ENCODE measurements at regions not wholly inside any gene's neighbourhood (a gene's known extent, or its start where the extent isn't known, plus 50 kb on each side); places are given as distances from the start of the nearest gene placed in this dataset.
A peak's percentile ranks its signal among the peaks of the same experiment; 100 is the strongest.

GRCh38 chr20:41939659-41940058, 321.5 kb upstream of the CHD6 start:
- DNase-seq, result no peak

- no peak for DNase-seq
These were observed 320.2 kb upstream of the CHD6 start for GRCh38 chr20:41938353-41938752.

- DNase-seq, result no peak
These were observed 317.1 kb upstream of the CHD6 start for GRCh38 chr20:41935259-41935791.

- DNase-seq, result no peak
These were observed 314.3 kb upstream of the CHD6 start for GRCh38 chr20:41932431-41932830.

- no peak for DNase-seq
These were observed 309.5 kb upstream of the CHD6 start for GRCh38 chr20:41927655-41928054.

- DNase-seq, result no peak
These were observed 309.0 kb upstream of the CHD6 start for GRCh38 chr20:41927189-41927588.

GRCh38 chr20:41925476-41925875, 307.3 kb upstream of the CHD6 start:
- no peak for DNase-seq

GRCh38 chr20:41923624-41924023, 305.4 kb upstream of the CHD6 start:
- DNase-seq, result no peak

- no peak for DNase-seq
These were observed 295.0 kb upstream of the CHD6 start for GRCh38 chr20:41913146-41913545.

GRCh38 chr20:41910558-41910957, 292.4 kb upstream of the CHD6 start:
- no peak for DNase-seq

GRCh38 chr20:41905199-41905598, 287.0 kb upstream of the CHD6 start:
- no peak for DNase-seq

GRCh38 chr20:41903586-41903985, 285.4 kb upstream of the CHD6 start:
- DNase-seq, result no peak

GRCh38 chr20:41902346-41902745, 284.2 kb upstream of the CHD6 start:
- no peak for DNase-seq

GRCh38 chr20:41900201-41900691, 282.1 kb upstream of the CHD6 start:
- DNase-seq, result no peak

GRCh38 chr20:41897708-41898107, 279.5 kb upstream of the CHD6 start:
- DNase-seq, result no peak

GRCh38 chr20:41895241-41896032, 277.3 kb upstream of the CHD6 start:
- DNase-seq, result no peak

- DNase-seq, result no peak
These were observed 276.2 kb upstream of the CHD6 start for GRCh38 chr20:41894255-41894963.

GRCh38 chr20:41892031-41892430, 273.9 kb upstream of the CHD6 start:
- no peak for DNase-seq

- no peak for DNase-seq
These were observed 271.7 kb upstream of the CHD6 start for GRCh38 chr20:41889844-41890224.

- peak; percentile 14 for DNase-seq
These were observed 271.1 kb upstream of the CHD6 start for GRCh38 chr20:41889126-41889843.

GRCh38 chr20:41888434-41888833, 270.3 kb upstream of the CHD6 start:
- DNase-seq, result no peak

GRCh38 chr20:41887500-41887899, 269.3 kb upstream of the CHD6 start:
- no peak for DNase-seq

- DNase-seq, result no peak
These were observed 263.4 kb upstream of the CHD6 start for GRCh38 chr20:41881466-41882046.

Data from midbrain (tissue), 1 donor.